Activated T-cell treated with anti-CD3 and anti-CD28 coated beads for 24 hours (primary cell): ENCODE measurements at regions not wholly inside any gene's neighbourhood (a gene's known extent, or its start where the extent isn't known, plus 50 kb on each side); places are given as distances from the start of the nearest gene placed in this dataset.
"Not testable (repeated sequence)": the region's sequence is repeated elsewhere in the genome, so short reads cannot be mapped to it uniquely, and the experiment has no call there.

Experiments used
- DNase-seq: peaks from one replicate; pipeline ENCODE4 v3.0.0-alpha.2; 2020; ENCODE audit warnings: low read depth

- DNase-seq, result no peak
Observed at GRCh38 chr16:55015181-55015913, 84.7 kb downstream of the IRX5 start.

- no peak for DNase-seq
Observed at GRCh38 chr16:55016515-55016914, 85.8 kb downstream of the IRX5 start.

- no peak for DNase-seq
Observed at GRCh38 chr16:55017321-55017720, 86.7 kb downstream of the IRX5 start.

- DNase-seq, result no peak
Observed at GRCh38 chr16:55018881-55019280, 88.2 kb downstream of the IRX5 start.

- no peak for DNase-seq
Observed at GRCh38 chr16:55019419-55020131, 88.9 kb downstream of the IRX5 start.

- DNase-seq, result no peak
Observed at GRCh38 chr16:55021595-55022475, 91.2 kb downstream of the IRX5 start.

- DNase-seq, result not testable (repeated sequence)
Observed at GRCh38 chr16:55027260-55027659, 96.6 kb downstream of the IRX5 start.

- no peak for DNase-seq
Observed at GRCh38 chr16:55029509-55029908, 98.8 kb downstream of the IRX5 start.

- no peak for DNase-seq
Observed at GRCh38 chr16:55030944-55031343, 100.3 kb downstream of the IRX5 start.

- DNase-seq, result no peak
Observed at GRCh38 chr16:55031481-55031880, 100.8 kb downstream of the IRX5 start.

- no peak for DNase-seq
Observed at GRCh38 chr16:55033225-55034156, 102.8 kb downstream of the IRX5 start.

GRCh38 chr16:55035029-55035428 lies 104.4 kb downstream of the IRX5 start:
- DNase-seq, result no peak

GRCh38 chr16:55035956-55036355 lies 105.3 kb downstream of the IRX5 start:
- no peak for DNase-seq

GRCh38 chr16:55036371-55036821 lies 105.7 kb downstream of the IRX5 start:
- DNase-seq, result no peak

GRCh38 chr16:55037046-55037445 lies 106.4 kb downstream of the IRX5 start:
- no peak for DNase-seq

GRCh38 chr16:55037966-55038365 lies 107.3 kb downstream of the IRX5 start:
- DNase-seq, result no peak

GRCh38 chr16:55039042-55039441 lies 108.4 kb downstream of the IRX5 start:
- no peak for DNase-seq

GRCh38 chr16:55039511-55039910 lies 108.8 kb downstream of the IRX5 start:
- DNase-seq, result no peak

- DNase-seq, result no peak
Observed at GRCh38 chr16:55039931-55040330, 109.3 kb downstream of the IRX5 start.

GRCh38 chr16:55040366-55041086 lies 109.9 kb downstream of the IRX5 start:
- DNase-seq, result no peak
